MM.1S (cell line): ENCODE measurements at regions not wholly inside any gene's neighbourhood (a gene's known extent, or its start where the extent isn't known, plus 50 kb on each side); places are given as distances from the start of the nearest gene placed in this dataset.

ENCODE experiments used
- CTCF ChIP-seq: fragments of 300-600 bp; sonication (generic); IDR thresholded peaks from 2 replicates; pipeline ENCODE4 v1.5.1; 2016; ENCODE audit warnings: antibody characterized with exemption, low read length, mixed read lengths
- EZH2phosphoT487 ChIP-seq: fragments of 300-600 bp; sonication (generic); IDR thresholded peaks from 2 replicates; pipeline ENCODE4 v1.6.1; 2018; ENCODE audit warnings: antibody characterized with exemption, low read length

DNA sequence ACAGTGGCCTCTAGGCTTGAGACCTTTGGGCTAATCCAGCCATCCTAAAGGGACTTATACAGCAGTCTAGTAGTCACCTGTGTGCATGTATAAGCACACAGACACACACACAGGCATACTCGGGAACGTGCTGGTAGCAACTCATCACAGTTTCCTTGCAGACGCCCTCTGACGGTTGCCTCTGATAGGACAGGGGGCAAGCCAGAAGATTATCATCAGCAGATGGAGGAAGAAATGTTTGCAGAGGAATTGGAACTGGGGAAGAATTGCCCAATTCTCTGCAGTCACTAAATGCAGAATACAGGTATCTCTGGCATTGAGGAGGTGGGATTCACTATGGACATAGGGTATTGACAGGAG, 222.2 kb downstream of the C1orf94 start:
- TF ChIP-seq EZH2phosphoT487 (no peak), CTCF (0 out of 2 replicates have a peak, but pooled peaks have one; percentile 4)
